ENCODE measurements at regions not wholly inside any gene's neighbourhood (a gene's known extent, or its start where the extent isn't known, plus 50 kb on each side); places are given as distances from the start of the nearest gene placed in this dataset.
"Not testable (repeated sequence)": the region's sequence is repeated elsewhere in the genome, so short reads cannot be mapped to it uniquely, and the experiment has no call there.

DNA sequence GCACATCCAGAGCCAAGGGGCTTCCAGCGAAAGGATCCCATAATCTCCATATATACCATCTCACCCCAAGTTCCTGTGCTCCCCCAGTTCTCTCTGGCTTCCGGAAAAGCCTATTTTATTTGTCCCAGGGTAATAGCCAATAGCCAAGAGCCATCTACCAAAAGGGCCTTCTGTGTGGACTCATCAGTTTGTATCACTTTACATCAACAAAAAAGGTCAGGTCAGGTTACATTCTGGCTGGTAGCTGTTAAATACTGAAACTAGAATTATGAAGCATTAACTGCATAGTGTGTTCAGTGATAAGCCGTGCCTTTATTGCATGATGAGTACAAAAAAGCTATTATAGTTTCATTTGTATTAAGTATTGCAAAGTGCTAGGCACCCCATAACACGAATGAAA is 223.7 kb downstream of the IRS1 start:
- no peak for DNase-seq

- DNase-seq: no peak
Observed at GRCh38 chr2:226573158-226573557, 226.5 kb downstream of the IRS1 start.

GRCh38 chr2:226564667-226565066 is 235.0 kb downstream of the IRS1 start:
- no peak for DNase-seq

DNA sequence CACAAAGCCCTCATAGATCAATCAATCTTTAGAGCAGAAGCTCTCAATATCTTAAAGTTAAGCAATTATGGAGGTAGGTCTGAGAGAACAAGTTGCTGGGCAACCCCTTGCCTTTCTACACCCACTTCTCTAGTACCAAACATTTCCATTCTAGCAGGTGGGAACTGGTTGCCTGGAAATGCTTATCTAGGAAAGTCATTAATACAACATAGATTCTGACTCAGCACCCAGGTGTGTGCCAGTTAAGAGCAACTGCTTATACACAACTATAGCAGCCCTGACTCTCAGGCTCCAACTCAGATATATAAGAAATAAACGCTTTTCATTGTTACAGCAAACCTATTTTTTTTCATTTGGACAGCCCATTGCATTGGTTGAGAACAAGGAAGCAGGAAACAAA is 237.7 kb downstream of the IRS1 start:
- DNase-seq: no peak

- no peak for DNase-seq
Observed at GRCh38 chr2:226560325-226560724, 239.3 kb downstream of the IRS1 start.

- no peak for DNase-seq
Observed at GRCh38 chr2:226559536-226559935, 240.1 kb downstream of the IRS1 start.

DNA sequence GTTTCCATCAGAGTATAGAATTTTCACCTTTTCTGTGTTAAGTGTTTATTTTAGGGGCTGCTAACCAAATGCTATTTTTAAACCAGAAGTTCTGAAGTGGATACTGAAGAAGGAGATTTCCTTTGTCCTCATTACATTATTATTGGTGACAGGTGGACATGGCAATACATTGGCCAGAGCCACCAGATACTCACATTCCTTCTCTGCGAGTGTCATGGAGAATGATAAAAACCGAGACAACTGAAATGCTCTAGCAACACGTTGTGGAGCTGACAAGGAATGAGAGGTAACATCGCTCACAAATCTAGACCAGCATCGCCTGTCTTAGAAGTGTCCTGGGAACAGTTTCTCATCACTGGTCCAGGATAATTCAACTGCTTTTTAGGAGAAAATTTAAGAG is 241.2 kb downstream of the IRS1 start:
- DNase-seq: no peak

GRCh38 chr2:226556050-226556449 is 243.6 kb downstream of the IRS1 start:
- DNase-seq: no peak

DNA sequence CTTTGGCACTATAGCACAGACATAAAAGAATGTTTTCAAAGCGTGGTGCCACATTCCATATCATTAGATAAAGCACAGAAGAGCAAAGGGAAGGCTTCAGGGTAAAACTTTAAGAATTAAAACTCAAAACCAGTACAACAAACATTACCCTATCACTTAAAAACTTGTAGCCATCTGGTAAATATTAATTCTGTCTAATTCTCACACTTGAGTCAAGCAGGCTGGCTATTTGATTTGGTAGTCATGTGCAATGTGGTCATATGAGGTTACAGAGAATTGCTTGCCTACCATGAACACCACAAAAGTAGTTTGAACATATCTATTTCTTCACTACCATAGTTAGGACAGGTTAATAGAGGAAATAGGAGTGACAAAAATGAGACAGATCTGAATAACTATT is 244.9 kb downstream of the IRS1 start:
- DNase-seq: no peak

DNA sequence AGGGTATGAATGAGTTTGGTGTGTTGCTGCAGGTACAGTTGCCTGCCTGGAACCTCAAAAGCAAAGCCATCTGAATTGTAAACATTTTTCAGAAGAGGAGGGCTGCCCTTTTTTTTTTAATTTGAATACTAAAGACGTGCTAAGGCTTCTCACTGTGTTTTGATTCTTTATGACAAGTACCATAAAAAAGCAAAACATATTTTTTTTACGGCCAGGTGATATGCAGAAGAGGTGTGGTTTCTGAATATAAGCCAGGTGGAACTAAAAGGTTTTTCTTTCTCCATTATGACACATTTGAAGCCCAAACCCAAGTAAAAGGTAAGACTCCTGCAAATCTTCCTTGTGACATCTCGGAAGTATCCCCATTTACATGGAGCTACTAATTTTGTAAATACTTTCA is 246.3 kb downstream of the IRS1 start:
- no peak for DNase-seq

- DNase-seq: no peak
Observed at GRCh38 chr2:226552571-226553285, 246.9 kb downstream of the IRS1 start.

DNA sequence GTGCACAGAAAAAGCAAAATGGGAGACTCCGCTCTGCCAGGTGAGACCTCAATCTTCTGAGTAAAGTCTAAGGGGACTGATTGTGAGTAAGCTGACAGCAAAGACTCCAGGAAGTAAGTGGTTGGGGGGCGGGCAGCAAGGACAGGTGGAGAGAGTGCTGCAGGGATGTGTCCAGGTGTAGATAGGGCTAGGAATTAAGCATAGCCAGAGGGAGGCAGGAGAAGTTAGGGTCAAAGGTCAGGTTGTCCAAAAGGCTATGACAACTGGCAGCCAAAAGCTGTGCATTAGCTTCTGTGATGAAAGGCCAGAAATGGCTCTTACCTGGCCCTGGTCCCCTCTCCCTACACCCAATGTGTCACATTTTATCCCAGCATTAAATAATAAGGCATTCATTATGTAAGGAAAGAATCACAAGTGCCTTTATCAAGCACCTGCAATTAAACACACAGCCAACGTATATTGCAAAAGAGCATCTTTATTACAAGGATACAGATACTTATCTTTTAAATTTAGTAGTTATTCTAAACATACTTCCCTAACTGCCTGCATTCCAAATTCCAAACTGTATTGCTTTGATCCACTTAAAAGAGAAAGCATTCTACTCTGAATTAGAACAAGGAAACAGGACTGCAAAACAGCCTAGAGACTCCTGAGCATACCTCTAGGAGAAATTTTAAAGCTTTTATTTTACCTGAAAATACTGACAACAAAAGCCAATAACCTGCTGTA is 247.9 kb downstream of the IRS1 start:
- DNase-seq: no peak

DNA sequence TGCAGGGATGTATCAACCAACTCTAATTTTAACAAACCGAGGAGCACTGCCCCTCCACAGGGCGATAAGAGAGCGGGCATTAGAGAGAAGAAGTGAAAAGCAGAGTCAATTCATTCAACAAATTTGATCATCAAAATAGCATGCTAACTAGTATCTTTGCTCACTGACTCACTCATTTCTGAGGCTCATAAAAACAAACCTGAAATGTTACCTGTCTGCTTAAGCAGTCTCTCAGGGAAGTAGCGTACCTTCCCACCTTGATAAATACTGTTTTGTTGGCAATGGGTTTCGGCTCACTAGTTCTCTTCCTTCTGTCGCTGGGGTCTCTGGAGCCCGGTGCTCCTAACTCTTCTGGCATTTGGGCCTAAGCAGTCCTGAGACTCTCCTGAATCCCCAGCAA is 248.8 kb downstream of the IRS1 start:
- DNase-seq: no peak

DNA sequence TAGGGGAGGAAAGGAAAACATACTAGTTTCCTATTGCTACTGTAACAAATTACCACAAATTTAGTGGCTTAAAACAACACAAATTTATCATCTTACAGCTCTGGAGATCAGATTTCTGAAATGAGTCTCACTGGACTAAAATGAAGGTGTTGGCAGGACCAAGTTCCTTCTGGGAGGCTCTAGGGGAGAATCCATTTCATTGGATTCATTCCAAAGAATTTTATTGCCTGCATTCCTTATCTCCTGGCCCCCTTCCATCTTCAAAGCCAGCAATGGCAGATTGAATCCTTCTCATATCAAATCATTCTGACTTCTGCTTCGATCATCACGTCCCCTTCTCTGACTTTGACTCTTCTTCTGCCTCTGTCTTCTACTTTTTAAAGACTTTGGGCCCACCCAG is 250.9 kb downstream of the IRS1 start:
- DNase-seq: no peak

GRCh38 chr2:226544596-226545210 is 254.9 kb downstream of the IRS1 start:
- DNase-seq: no peak

DNA sequence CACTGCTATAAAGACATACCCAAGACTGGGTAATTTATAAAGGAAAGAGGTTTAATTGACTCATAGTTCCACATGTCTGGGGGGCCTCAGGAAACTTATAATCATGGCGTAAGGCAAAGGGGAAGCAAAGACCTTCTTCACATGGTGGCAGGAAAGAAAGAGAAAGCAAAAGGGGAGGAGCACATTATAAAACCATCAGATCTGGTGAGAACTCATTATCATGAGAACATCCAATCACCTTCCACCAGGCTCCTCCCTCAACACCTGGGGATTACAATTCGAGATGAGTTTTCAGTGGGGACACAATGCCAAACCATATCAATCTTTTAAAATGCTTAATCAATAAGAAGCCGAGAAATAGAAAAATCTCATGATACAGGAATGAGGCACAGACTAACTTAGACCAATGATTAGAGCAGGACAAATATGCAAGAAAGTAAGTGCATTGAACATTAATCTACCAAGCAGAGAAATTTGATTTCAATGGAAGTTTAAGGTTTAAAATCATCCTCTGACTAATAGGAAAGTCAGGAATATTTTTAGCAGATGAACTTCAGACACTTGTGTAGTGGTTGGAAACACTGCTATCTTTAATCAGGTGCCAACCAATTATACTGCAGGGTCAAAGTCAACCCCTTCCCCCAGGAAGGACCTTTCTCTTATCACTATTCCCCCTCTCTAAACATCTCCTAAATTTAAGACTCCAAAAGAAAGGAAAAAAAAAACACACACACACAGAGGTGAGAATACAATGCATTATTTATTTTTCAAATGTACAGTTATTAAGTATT is 259.2 kb downstream of the IRS1 start:
- no peak for DNase-seq

DNA sequence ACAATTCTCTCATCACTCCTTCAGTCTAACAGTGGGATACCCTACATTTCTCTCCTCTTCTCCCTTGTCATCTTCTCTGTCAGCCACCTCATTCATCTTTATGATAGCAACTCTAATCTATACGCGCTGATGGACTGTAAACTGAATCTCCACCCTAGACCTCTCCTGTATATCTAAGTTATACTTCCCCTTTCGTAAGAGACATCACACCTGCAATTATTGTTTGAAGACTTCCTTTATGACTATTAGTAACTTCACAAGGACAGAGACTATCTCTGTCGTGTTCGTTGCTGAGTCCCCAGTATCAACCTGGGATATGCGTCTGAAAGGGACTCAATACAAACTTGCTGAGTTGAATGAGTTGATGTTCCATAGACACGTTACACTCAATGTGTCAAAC is 263.2 kb downstream of the IRS1 start:
- DNase-seq: no peak

GRCh38 chr2:226532976-226533375 is 266.6 kb downstream of the IRS1 start:
- not testable (repeated sequence) for DNase-seq

- DNase-seq: no peak
Observed at GRCh38 chr2:226531061-226531810, 268.4 kb downstream of the IRS1 start.

DNA sequence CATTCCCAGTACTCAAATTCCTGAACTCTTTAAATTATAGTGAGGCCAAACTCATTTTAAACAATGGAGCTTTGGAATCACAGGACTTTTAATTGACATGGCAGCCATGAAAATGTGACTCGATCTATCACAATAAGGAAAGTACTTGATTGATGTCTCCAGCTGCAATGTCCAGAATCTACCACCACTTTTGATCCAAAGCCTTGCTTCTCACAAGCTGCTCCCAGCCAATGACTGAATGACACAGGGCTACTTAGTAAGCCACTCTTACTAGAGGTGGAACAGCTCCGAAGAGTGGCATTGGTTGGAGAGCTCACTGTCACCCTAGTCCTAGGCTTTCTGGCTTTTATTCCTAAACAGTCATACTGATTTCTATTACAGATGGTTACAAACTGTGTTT is 270.1 kb downstream of the IRS1 start:
- DNase-seq: no peak

- DNase-seq: no peak
Observed at GRCh38 chr2:226526716-226527115, 272.9 kb downstream of the IRS1 start.

DNA sequence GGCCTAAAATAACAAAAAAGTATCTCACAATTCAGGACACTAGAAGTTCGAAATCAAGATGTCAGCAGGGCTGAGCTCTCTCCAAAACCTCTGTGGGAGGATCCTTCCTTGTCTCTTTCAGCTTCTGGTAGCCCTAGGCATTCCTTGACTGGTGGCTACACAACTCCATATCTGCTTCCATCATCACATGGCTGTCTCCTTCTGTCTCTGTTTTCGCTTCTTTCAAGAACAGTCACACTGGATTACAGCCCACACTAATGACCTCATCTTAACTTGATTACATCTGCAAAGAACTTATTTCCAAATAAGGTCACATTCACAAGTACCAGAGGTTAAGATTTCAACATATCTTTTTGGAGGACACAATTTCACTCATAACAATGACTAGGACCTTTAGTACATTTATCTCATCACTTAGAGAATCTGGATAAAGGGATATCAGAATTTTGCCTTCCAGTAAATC is 275.2 kb downstream of the IRS1 start:
- DNase-seq: no peak

DNA sequence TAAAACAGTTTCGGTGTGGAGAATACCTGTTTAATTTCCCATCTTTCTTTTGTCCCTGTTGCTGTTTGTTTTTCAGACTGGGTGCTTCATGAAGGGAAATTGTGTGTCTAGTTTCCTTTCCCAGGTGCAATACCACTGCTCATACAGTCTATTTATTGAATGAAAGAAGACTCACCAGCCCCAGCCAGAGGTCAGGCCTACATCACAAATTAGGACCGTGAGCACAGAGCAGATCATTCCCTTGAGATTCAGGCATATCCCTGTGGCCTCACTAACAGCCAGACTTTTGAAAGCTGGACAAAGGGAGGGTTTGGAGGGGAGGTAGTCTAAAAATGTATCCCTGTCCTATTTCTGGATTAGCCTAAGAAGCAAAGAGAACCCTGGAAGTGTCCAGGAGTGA is 278.9 kb downstream of the IRS1 start:
- no peak for DNase-seq
